BLaER1 (cell line): ENCODE measurements at regions not wholly inside any gene's neighbourhood (a gene's known extent, or its start where the extent isn't known, plus 50 kb on each side); places are given as distances from the start of the nearest gene placed in this dataset.

Experiments
- H3K27ac ChIP-seq: shearing (Covaris generic); formaldehyde crosslinking; 2 replicates; pipeline ENCODE4 v1.8.1; 2022
- H3K27me3 ChIP-seq: shearing (Covaris generic); formaldehyde crosslinking; 2 replicates; pipeline ENCODE4 v1.8.1; 2022
- H3K36me3 ChIP-seq: shearing (Covaris generic); formaldehyde crosslinking; 2 replicates; pipeline ENCODE4 v1.8.1; 2022
- H3K4me1 ChIP-seq: shearing (Covaris generic); formaldehyde crosslinking; 2 replicates; pipeline ENCODE4 v1.8.1; 2022
- H3K4me2 ChIP-seq: shearing (Covaris generic); formaldehyde crosslinking; 2 replicates; pipeline ENCODE4 v1.8.1; 2022
- H3K4me3 ChIP-seq: shearing (Covaris generic); formaldehyde crosslinking; 2 replicates; pipeline ENCODE4 v1.8.1; 2022
- H3K9ac ChIP-seq: shearing (Covaris generic); formaldehyde crosslinking; 2 replicates; pipeline ENCODE4 v1.8.1; 2022
- H3K9me3 ChIP-seq: shearing (Covaris generic); formaldehyde crosslinking; 2 replicates; pipeline ENCODE4 v1.8.1; 2022
- H4K20me1 ChIP-seq: shearing (Covaris generic); formaldehyde crosslinking; 2 replicates; pipeline ENCODE4 v1.8.1; 2022
- Cebpa-rat ChIP-seq: shearing (Covaris generic); IDR thresholded peaks from 2 replicates; pipeline ENCODE4 v1.8.1; 2022

DNA sequence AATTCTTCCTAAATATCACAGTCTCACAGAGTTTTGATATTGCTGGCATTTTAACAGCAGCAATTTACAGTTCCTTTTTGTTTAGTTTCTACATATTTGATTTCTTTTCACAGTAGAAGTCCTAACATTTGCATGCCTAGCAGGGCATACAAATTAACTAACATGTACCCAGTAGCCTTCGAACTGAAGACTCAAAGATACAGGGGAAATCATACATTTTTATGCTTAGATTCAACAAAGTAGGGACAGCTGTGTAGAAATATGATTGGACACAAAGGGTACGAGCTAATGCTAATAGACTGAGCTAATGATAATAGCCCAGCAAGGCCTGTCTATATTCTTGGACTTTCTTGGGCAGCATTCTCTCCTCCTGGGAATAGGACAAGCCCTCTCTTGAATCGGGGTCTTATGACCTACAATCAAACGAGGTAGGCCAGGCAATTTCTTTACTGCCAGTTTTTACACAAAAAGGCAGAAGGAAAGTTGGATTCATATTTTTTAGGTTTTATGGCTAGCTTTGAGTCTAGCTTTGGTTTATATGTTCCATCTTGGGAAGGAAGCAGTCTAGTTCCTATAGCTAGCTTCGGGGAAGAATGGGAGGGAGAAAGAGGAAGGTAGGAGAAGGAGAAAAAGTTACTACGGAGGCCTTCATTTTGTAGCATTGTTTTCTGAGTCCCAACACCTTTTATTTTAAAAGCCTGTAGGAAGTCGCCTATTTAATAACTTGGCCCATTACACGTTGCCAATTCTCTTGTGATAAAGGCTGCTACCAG is 115.8 kb downstream of the HFE start:
- Histone ChIP-seq H3K9me3 (no peaks in the 10 kb centered on the region), H3K9ac (peak overlapping the region; percentile 97; the same call in 1 of the 2 replicates), H3K4me3 (no peak overlapping the region), H3K27ac (peak overlapping the region; percentile 97), H3K4me1 (peaks cover 50% of the 10 kb centered on the region), H3K27me3 (no peaks in the 10 kb centered on the region), H3K36me3 (no peaks in the 10 kb centered on the region), H4K20me1 (peaks cover 17% of the 10 kb centered on the region), H3K4me2 (peak overlapping the region; percentile 85)
- TF ChIP-seq Cebpa-rat: no peak

- no peak for TF ChIP-seq Cebpa-rat
- peak overlapping the region; percentile 83 for H3K4me3 ChIP-seq
- H4K20me1 ChIP-seq: peaks cover 5% of the 10 kb centered on the region; the same call in 1 of the 2 replicates
- H3K9ac ChIP-seq: peak overlapping the region; percentile 97
- peaks cover 56% of the 10 kb centered on the region for H3K4me1 ChIP-seq
- no peaks in the 10 kb centered on the region for H3K27me3 ChIP-seq
- H3K9me3 ChIP-seq: no peaks in the 10 kb centered on the region
- peak overlapping the region; percentile 85 for H3K4me2 ChIP-seq
- H3K27ac ChIP-seq: peak overlapping the region; percentile 97
- no peaks in the 10 kb centered on the region for H3K36me3 ChIP-seq
These were observed 117.3 kb downstream of the HFE start for GRCh38 chr6:26204332-26205160.

- no peaks in the 10 kb centered on the region for H4K20me1 ChIP-seq
- peak overlapping the region; percentile 97 for H3K9ac ChIP-seq
- no peaks in the 10 kb centered on the region for H3K9me3 ChIP-seq
- peak overlapping the region; percentile 97 for H3K27ac ChIP-seq
- no peaks in the 10 kb centered on the region for H3K27me3 ChIP-seq
- H3K4me2 ChIP-seq: peak overlapping the region; percentile 85
- TF ChIP-seq Cebpa-rat: no peak
- peak overlapping the region; percentile 83 for H3K4me3 ChIP-seq
- H3K36me3 ChIP-seq: no peaks in the 10 kb centered on the region
- peaks cover 56% of the 10 kb centered on the region for H3K4me1 ChIP-seq
These were observed 118.0 kb downstream of the HFE start for GRCh38 chr6:26205161-26205624.

- H3K27me3 ChIP-seq: no peaks in the 10 kb centered on the region
- H3K36me3 ChIP-seq: no peaks in the 10 kb centered on the region
- peaks cover 53% of the 10 kb centered on the region for H3K4me1 ChIP-seq
- TF ChIP-seq Cebpa-rat: no peak
- H3K27ac ChIP-seq: peak overlapping the region; percentile 97
- peak overlapping the region; percentile 85 for H3K4me2 ChIP-seq
- peak overlapping the region; percentile 97 for H3K9ac ChIP-seq
- no peaks in the 10 kb centered on the region for H3K9me3 ChIP-seq
- H3K4me3 ChIP-seq: peak overlapping the region; percentile 83
- H4K20me1 ChIP-seq: no peaks in the 10 kb centered on the region
These were observed 118.7 kb downstream of the HFE start for GRCh38 chr6:26205625-26206574.

DNA sequence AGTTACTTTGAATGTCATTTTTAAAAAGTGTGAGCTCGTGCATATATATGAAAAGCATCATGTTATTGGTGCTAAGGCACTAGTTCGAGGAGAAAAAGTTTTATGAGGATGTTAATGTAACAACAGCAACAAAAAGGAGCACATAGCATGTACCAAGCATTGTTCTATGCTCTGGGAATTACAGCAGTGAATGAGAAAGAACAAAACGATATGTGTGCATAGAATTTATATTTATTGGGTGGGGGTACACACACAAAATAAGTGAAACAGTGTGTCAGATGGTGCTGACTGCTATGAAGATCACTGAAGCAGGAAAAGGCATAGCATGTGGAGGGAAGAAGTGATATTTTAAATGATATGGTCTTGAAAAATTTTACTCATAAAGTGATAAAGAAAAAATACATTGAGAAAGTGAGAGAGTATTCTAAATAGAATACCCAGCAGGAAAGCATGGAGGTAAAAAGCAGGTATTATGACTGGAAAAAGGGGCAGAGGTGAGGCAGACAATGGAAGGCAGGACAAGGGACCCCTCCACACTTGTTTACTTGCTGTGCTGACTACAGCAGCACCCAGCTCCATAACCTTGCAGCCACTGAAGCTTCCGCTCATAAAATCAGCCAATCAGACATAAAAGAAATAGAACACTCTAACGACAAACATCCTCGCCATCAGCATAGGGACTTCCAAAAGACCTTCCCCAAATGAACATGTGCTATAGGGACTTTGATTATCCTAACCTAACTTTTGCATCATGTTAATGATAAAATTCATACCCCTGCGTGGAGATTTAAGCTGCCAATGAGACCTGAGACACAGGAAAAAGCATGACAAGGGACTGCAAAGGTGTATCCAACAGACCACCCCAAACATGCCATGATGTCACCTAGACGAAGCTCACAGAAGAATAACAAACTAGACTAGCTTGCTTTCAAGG is 119.9 kb downstream of the HFE start:
- no peaks in the 10 kb centered on the region for H3K36me3 ChIP-seq
- no peaks in the 10 kb centered on the region for H4K20me1 ChIP-seq
- peak overlapping the region; percentile 83 for H3K4me3 ChIP-seq
- H3K4me1 ChIP-seq: peaks cover 41% of the 10 kb centered on the region
- H3K27me3 ChIP-seq: no peaks in the 10 kb centered on the region
- no peaks in the 10 kb centered on the region for H3K9me3 ChIP-seq
- H3K9ac ChIP-seq: peak overlapping the region; percentile 97
- peak overlapping the region; percentile 85 for H3K4me2 ChIP-seq
- peak overlapping the region; percentile 97 for H3K27ac ChIP-seq
- no peak for TF ChIP-seq Cebpa-rat

DNA sequence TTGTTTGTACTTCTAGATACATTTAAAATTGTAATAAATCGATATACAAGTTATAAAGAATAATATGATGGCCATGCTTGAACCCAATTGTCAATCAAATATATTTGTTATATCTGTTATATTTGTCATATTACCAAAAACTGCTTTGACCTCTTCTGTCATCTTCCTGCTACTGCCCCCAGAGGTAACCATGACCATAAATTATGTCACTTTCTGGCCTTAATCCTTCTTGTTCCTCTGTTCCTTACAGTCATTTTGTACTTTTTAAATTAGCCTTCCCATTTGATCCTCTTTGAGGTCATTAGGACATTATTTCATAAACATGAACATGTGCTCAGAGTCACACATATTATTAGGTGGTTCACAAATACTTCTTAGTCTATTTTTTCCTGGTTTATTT is 124.7 kb downstream of the HFE start:
- Histone ChIP-seq H4K20me1 (peaks cover 14% of the 10 kb centered on the region), H3K4me2 (no peak overlapping the region), H3K4me1 (peaks cover 31% of the 10 kb centered on the region), H3K27ac (no peak overlapping the region), H3K36me3 (no peaks in the 10 kb centered on the region), H3K9me3 (0 out of 2 replicates have a peak, but pooled peaks cover 6% of the 10 kb centered on the region), H3K9ac (no peak overlapping the region), H3K27me3 (no peaks in the 10 kb centered on the region), H3K4me3 (no peak overlapping the region)
- TF ChIP-seq Cebpa-rat: no peak

DNA sequence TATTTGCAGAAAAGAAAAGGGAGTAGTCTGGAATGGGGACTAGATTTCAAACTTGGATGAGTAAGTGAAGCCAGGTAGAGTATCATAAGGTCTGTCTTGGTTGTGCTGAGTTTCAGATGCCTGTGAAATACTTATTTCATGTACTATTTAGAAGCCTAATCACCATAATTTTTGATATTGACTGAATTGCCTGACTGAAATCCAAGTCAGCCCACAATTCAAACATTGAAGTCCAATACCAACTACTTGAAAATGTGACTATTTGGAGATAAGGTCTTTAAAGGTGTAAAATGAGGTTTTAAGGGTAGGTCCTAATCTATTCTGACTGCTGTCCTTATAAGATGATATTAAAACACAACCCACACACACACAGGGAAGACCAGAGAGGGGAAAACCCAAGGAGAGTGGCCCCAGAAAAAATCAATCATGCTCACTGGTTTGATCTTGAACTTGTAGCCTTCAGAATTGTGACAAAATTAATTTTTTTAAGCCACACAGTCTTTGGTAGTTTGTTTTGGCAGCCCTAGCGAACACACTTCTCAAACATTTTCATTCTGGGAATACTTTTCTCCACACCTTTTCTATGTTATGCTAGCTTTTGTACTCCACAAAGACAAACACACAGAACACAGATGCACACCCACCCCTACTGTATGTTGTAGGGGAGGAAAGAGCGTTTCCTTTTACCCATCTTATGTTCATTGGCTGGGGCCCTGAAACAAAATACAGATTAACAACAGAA is 126.3 kb downstream of the HFE start:
- H3K4me1 ChIP-seq: peaks cover 25% of the 10 kb centered on the region
- no peak overlapping the region for H3K27ac ChIP-seq
- H3K9me3 ChIP-seq: 0 out of 2 replicates have a peak, but pooled peaks cover 6% of the 10 kb centered on the region
- H3K27me3 ChIP-seq: no peaks in the 10 kb centered on the region
- no peak for TF ChIP-seq Cebpa-rat
- no peaks in the 10 kb centered on the region for H3K36me3 ChIP-seq
- H4K20me1 ChIP-seq: peaks cover 14% of the 10 kb centered on the region
- H3K9ac ChIP-seq: no peak overlapping the region
- H3K4me3 ChIP-seq: no peak overlapping the region
- H3K4me2 ChIP-seq: peak overlapping the region; percentile 86; the same call in 1 of the 2 replicates
